ENCODE measurements at regions not wholly inside any gene's neighbourhood (a gene's known extent, or its start where the extent isn't known, plus 50 kb on each side); places are given as distances from the start of the nearest gene placed in this dataset.

GRCh38 chr3:139117136-139117675, 72.5 kb upstream of the PRR23C start:
- no peak overlapping the region for H3K4me3 ChIP-seq (ENCODE audit: low read depth in 1 of 2, low read length in 2 of 2)
- H3K4me2 ChIP-seq (ENCODE audit: insufficient read depth, low read length): no peak overlapping the region
- H3K27ac ChIP-seq (ENCODE audit: low read length): no peak overlapping the region
- DNase-seq: no peak
- H3K4me1 ChIP-seq (ENCODE audit: insufficient read depth, low read length): no peaks in the 10 kb centered on the region
- ATAC-seq (ENCODE audit: insufficient read depth, low read depth): peak; percentile 16; the same call in 1 of the 3 replicates
- no peaks in the 10 kb centered on the region for H4K20me1 ChIP-seq (ENCODE audit: insufficient read depth, low read length)
- no peaks in the 10 kb centered on the region for H3K36me3 ChIP-seq (ENCODE audit: insufficient read depth, low read length)
- H3K9me3 ChIP-seq (ENCODE audit: insufficient read depth, low read length, severe bottlenecking): no peaks in the 10 kb centered on the region
- H2AFZ ChIP-seq (ENCODE audit: low read depth, low read length): no peak overlapping the region
- H3K79me2 ChIP-seq (ENCODE audit: insufficient read depth, low read length): no peaks in the 10 kb centered on the region
- no peak overlapping the region for H3K9ac ChIP-seq (ENCODE audit: low read depth, low read length)
- H3K27me3 ChIP-seq (ENCODE audit: insufficient read depth, low read length, poor library complexity): no peaks in the 10 kb centered on the region
- TF ChIP-seq EZH2 (IDR thresholded peaks at IDR 0.05; ENCODE audit: borderline replicate concordance, low read depth, low read length, severe bottlenecking): no peak

- Histone ChIP-seq H3K4me1 (ENCODE audit: insufficient read depth, low read length) (no peaks in the 10 kb centered on the region), H3K9me3 (ENCODE audit: insufficient read depth, low read length, severe bottlenecking) (no peaks in the 10 kb centered on the region), H3K9ac (ENCODE audit: low read depth, low read length) (no peak overlapping the region), H3K27ac (ENCODE audit: low read length) (no peak overlapping the region), H3K4me2 (ENCODE audit: insufficient read depth, low read length) (no peak overlapping the region), H3K4me3 (ENCODE audit: low read depth in 1 of 2, low read length in 2 of 2) (no peak overlapping the region), H3K36me3 (ENCODE audit: insufficient read depth, low read length) (no peaks in the 10 kb centered on the region), H3K27me3 (ENCODE audit: insufficient read depth, low read length, poor library complexity) (no peaks in the 10 kb centered on the region), H2AFZ (ENCODE audit: low read depth, low read length) (no peak overlapping the region), H3K79me2 (ENCODE audit: insufficient read depth, low read length) (no peaks in the 10 kb centered on the region), H4K20me1 (ENCODE audit: insufficient read depth, low read length) (no peaks in the 10 kb centered on the region)
- DNase-seq (no peak), ATAC-seq (ENCODE audit: insufficient read depth, low read depth) (no peak)
- TF ChIP-seq CTCF (IDR thresholded peaks at IDR 0.05; ENCODE audit: borderline replicate concordance, extremely low read depth, low read length, poor library complexity, severe bottlenecking): no peak
- TF ChIP-seq EZH2 (IDR thresholded peaks at IDR 0.05; ENCODE audit: borderline replicate concordance, low read depth, low read length, severe bottlenecking): no peak
Observed at GRCh38 chr3:139117883-139118760, 73.4 kb upstream of the PRR23C start.

GRCh38 chr3:139118835-139119234, 74.1 kb upstream of the PRR23C start:
- H3K4me3 ChIP-seq (ENCODE audit: low read depth in 1 of 2, low read length in 2 of 2): no peak overlapping the region
- no peak overlapping the region for H3K4me2 ChIP-seq (ENCODE audit: insufficient read depth, low read length)
- no peak overlapping the region for H3K9ac ChIP-seq (ENCODE audit: low read depth, low read length)
- no peaks in the 10 kb centered on the region for H3K36me3 ChIP-seq (ENCODE audit: insufficient read depth, low read length)
- H3K27ac ChIP-seq (ENCODE audit: low read length): no peak overlapping the region
- ATAC-seq (ENCODE audit: insufficient read depth, low read depth) (no peak), DNase-seq (no peak)
- H2AFZ ChIP-seq (ENCODE audit: low read depth, low read length): no peak overlapping the region
- no peaks in the 10 kb centered on the region for H3K9me3 ChIP-seq (ENCODE audit: insufficient read depth, low read length, severe bottlenecking)
- H3K4me1 ChIP-seq (ENCODE audit: insufficient read depth, low read length): no peaks in the 10 kb centered on the region
- TF ChIP-seq CTCF (IDR thresholded peaks at IDR 0.05; ENCODE audit: borderline replicate concordance, extremely low read depth, low read length, poor library complexity, severe bottlenecking) (no peak), EZH2 (IDR thresholded peaks at IDR 0.05; ENCODE audit: borderline replicate concordance, low read depth, low read length, severe bottlenecking) (no peak)
- no peaks in the 10 kb centered on the region for H3K79me2 ChIP-seq (ENCODE audit: insufficient read depth, low read length)
- no peaks in the 10 kb centered on the region for H3K27me3 ChIP-seq (ENCODE audit: insufficient read depth, low read length, poor library complexity)
- H4K20me1 ChIP-seq (ENCODE audit: insufficient read depth, low read length): no peaks in the 10 kb centered on the region

GRCh38 chr3:139119331-139120025, 74.8 kb upstream of the PRR23C start:
- no peak for ATAC-seq (ENCODE audit: insufficient read depth, low read depth)
- no peaks in the 10 kb centered on the region for H3K36me3 ChIP-seq (ENCODE audit: insufficient read depth, low read length)
- TF ChIP-seq EZH2 (IDR thresholded peaks at IDR 0.05; ENCODE audit: borderline replicate concordance, low read depth, low read length, severe bottlenecking) (no peak), CTCF (IDR thresholded peaks at IDR 0.05; ENCODE audit: borderline replicate concordance, extremely low read depth, low read length, poor library complexity, severe bottlenecking) (no peak)
- H3K27me3 ChIP-seq (ENCODE audit: insufficient read depth, low read length, poor library complexity): no peaks in the 10 kb centered on the region
- no peak overlapping the region for H3K4me2 ChIP-seq (ENCODE audit: insufficient read depth, low read length)
- no peak overlapping the region for H3K4me3 ChIP-seq (ENCODE audit: low read depth in 1 of 2, low read length in 2 of 2)
- DNase-seq: no peak
- H4K20me1 ChIP-seq (ENCODE audit: insufficient read depth, low read length): no peaks in the 10 kb centered on the region
- H2AFZ ChIP-seq (ENCODE audit: low read depth, low read length): no peak overlapping the region
- no peak overlapping the region for H3K27ac ChIP-seq (ENCODE audit: low read length)
- no peaks in the 10 kb centered on the region for H3K9me3 ChIP-seq (ENCODE audit: insufficient read depth, low read length, severe bottlenecking)
- no peaks in the 10 kb centered on the region for H3K79me2 ChIP-seq (ENCODE audit: insufficient read depth, low read length)
- H3K9ac ChIP-seq (ENCODE audit: low read depth, low read length): no peak overlapping the region
- no peaks in the 10 kb centered on the region for H3K4me1 ChIP-seq (ENCODE audit: insufficient read depth, low read length)

All from DND-41 (cell line).